ENCODE measurements at regions not wholly inside any gene's neighbourhood (a gene's known extent, or its start where the extent isn't known, plus 50 kb on each side); places are given as distances from the start of the nearest gene placed in this dataset.

GRCh38 chr12:5213990-5214389 is 170.3 kb downstream of the KCNA5 start:
- no peak overlapping the region for H3K27ac ChIP-seq
- intact Hi-C loops (cut with DNase I), result no loop called here
- no peaks in the 10 kb centered on the region for H3K4me1 ChIP-seq (replicated peaks in 1 of 2)
- H3K36me3 ChIP-seq (replicated peaks in 1 of 2), result no peaks in the 10 kb centered on the region
- DNase-seq, result no peak
- H3K27me3 ChIP-seq, result no peaks in the 10 kb centered on the region
- no peaks in the 10 kb centered on the region for H3K9me3 ChIP-seq (replicated peaks in 1 of 3)
- no peak overlapping the region for H3K4me3 ChIP-seq
- TF ChIP-seq CTCF (IDR thresholded peaks at IDR 0.05) (no peak), POLR2A (IDR thresholded peaks at IDR 0.05) (no peak)
- 30 to 50% (median 42%) methylated on average over 2 of the region's 2 CpGs for WGBS, 4 donors

- Histone ChIP-seq H3K4me3 (no peak overlapping the region), H3K36me3 (replicated peaks in 1 of 2) (no peaks in the 10 kb centered on the region), H3K27me3 (no peaks in the 10 kb centered on the region), H3K4me1 (replicated peaks in 1 of 2) (no peaks in the 10 kb centered on the region), H3K27ac (no peak overlapping the region), H3K9me3 (replicated peaks in 1 of 3) (no peaks in the 10 kb centered on the region)
- DNase-seq, result no peak
- intact Hi-C loops (cut with DNase I), result no loop called here
- TF ChIP-seq CTCF (IDR thresholded peaks at IDR 0.05) (no peak), POLR2A (IDR thresholded peaks at IDR 0.05) (no peak)
- WGBS, 4 donors, result 78 to 83% (median 81%) methylated on average over 6 of the region's 6 CpGs
Measured at GRCh38 chr12:5217936-5218335, 174.3 kb downstream of the KCNA5 start.

GRCh38 chr12:5220099-5220498 is 176.4 kb downstream of the KCNA5 start:
- Histone ChIP-seq H3K36me3 (replicated peaks in 1 of 2) (no peaks in the 10 kb centered on the region), H3K27me3 (no peaks in the 10 kb centered on the region), H3K4me1 (replicated peaks in 1 of 2) (no peaks in the 10 kb centered on the region), H3K27ac (no peak overlapping the region), H3K4me3 (no peak overlapping the region), H3K9me3 (replicated peaks in 1 of 3) (no peaks in the 10 kb centered on the region)
- TF ChIP-seq CTCF (IDR thresholded peaks at IDR 0.05) (no peak), POLR2A (IDR thresholded peaks at IDR 0.05) (no peak)
- intact Hi-C loops (cut with DNase I), result no loop called here
- WGBS, 4 donors, result 70 to 82% (median 75%) methylated on average over 3 of the region's 3 CpGs
- no peak for DNase-seq

GRCh38 chr12:5220835-5221234 is 177.2 kb downstream of the KCNA5 start:
- no peaks in the 10 kb centered on the region for H3K9me3 ChIP-seq (replicated peaks in 1 of 3)
- TF ChIP-seq CTCF (IDR thresholded peaks at IDR 0.05), result no peak
- no peak for TF ChIP-seq POLR2A (IDR thresholded peaks at IDR 0.05)
- no peaks in the 10 kb centered on the region for H3K27me3 ChIP-seq
- WGBS, 4 donors, result 60 to 82% (median 71%) methylated on average over 3 of the region's 3 CpGs
- intact Hi-C loops (cut with DNase I), result no loop called here
- H3K4me3 ChIP-seq, result no peak overlapping the region
- H3K27ac ChIP-seq, result no peak overlapping the region
- no peaks in the 10 kb centered on the region for H3K36me3 ChIP-seq (replicated peaks in 1 of 2)
- DNase-seq, result no peak
- H3K4me1 ChIP-seq (replicated peaks in 1 of 2), result no peaks in the 10 kb centered on the region

Data from adrenal gland (tissue), 9 donors.